ENCODE measurements at regions not wholly inside any gene's neighbourhood (a gene's known extent, or its start where the extent isn't known, plus 50 kb on each side); places are given as distances from the start of the nearest gene placed in this dataset.

DNA sequence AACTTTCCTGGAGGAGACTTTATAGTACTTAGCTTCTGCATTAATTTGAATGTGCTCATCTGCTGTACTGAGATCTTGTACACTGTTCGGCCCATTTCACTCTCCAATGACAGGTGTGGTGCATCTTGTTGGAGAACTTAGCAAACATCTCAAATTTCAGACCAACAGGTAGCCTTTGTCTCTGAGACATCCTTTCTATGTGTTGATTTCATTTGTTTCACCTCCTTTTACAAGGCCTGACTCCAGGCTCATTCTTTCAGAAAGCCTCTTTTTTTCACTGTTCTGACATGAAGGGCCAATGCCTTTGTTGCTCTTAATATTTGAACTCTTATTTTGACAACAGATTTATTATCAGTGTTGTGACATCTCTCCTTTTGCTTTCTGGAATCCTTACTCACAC lies 271.8 kb upstream of the FANCL start:
- TF ChIP-seq, protein P1, sequence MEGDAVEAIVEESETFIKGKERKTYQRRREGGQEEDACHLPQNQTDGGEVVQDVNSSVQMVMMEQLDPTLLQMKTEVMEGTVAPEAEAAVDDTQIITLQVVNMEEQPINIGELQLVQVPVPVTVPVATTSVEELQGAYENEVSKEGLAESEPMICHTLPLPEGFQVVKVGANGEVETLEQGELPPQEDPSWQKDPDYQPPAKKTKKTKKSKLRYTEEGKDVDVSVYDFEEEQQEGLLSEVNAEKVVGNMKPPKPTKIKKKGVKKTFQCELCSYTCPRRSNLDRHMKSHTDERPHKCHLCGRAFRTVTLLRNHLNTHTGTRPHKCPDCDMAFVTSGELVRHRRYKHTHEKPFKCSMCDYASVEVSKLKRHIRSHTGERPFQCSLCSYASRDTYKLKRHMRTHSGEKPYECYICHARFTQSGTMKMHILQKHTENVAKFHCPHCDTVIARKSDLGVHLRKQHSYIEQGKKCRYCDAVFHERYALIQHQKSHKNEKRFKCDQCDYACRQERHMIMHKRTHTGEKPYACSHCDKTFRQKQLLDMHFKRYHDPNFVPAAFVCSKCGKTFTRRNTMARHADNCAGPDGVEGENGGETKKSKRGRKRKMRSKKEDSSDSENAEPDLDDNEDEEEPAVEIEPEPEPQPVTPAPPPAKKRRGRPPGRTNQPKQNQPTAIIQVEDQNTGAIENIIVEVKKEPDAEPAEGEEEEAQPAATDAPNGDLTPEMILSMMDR (IDR thresholded peaks at IDR 0.05; ENCODE audit: low read depth, low read length), result no peak
- no peak for TF ChIP-seq EZH2phosphoT487 (IDR thresholded peaks at IDR 0.05; ENCODE audit: low read depth)

All from OCI-LY3 (cell line).